ENCODE measurements at regions not wholly inside any gene's neighbourhood (a gene's known extent, or its start where the extent isn't known, plus 50 kb on each side); places are given as distances from the start of the nearest gene placed in this dataset.

GRCh38 chr5:67404256-67405100 is 207.9 kb upstream of the CD180 start:
- intact Hi-C loops (cut with micrococcal nuclease): no loop called here
- Mint-ChIP-seq H3K27me3 (ENCODE audit: low read depth) (peaks cover 4% of the 10 kb centered on the region), H3K27ac (no peak overlapping the region)

GRCh38 chr5:67402526-67402925 is 205.9 kb upstream of the CD180 start:
- DNase-seq (ENCODE audit: low spot score): no peak
- H3K4me3 Mint-ChIP-seq (ENCODE audit: low read depth): no peak overlapping the region
- no peaks in the 10 kb centered on the region for H3K9me3 Mint-ChIP-seq
- H3K27ac Mint-ChIP-seq: no peak overlapping the region
- no peaks in the 10 kb centered on the region for H3K36me3 Mint-ChIP-seq (ENCODE audit: low read depth)
- intact Hi-C loops (cut with micrococcal nuclease): no loop called here
- H3K4me1 Mint-ChIP-seq (ENCODE audit: low read depth): no peaks in the 10 kb centered on the region
- peaks cover 4% of the 10 kb centered on the region for H3K27me3 Mint-ChIP-seq (ENCODE audit: low read depth)

More at GRCh38 chr5:67404256-67405100, 207.9 kb upstream of the CD180 start:
- no peak for DNase-seq (ENCODE audit: low spot score)
- H3K4me1 Mint-ChIP-seq (ENCODE audit: low read depth): no peaks in the 10 kb centered on the region
- H3K4me3 Mint-ChIP-seq (ENCODE audit: low read depth): no peak overlapping the region
- H3K9me3 Mint-ChIP-seq: no peaks in the 10 kb centered on the region
- H3K36me3 Mint-ChIP-seq (ENCODE audit: low read depth): no peaks in the 10 kb centered on the region

GRCh38 chr5:67401172-67401571 is 204.6 kb upstream of the CD180 start:
- no peaks in the 10 kb centered on the region for H3K36me3 Mint-ChIP-seq (ENCODE audit: low read depth)
- intact Hi-C loops (cut with micrococcal nuclease): no loop called here
- no peak overlapping the region for H3K27ac Mint-ChIP-seq
- H3K9me3 Mint-ChIP-seq: no peaks in the 10 kb centered on the region
- H3K4me1 Mint-ChIP-seq (ENCODE audit: low read depth): no peaks in the 10 kb centered on the region
- peaks cover 4% of the 10 kb centered on the region for H3K27me3 Mint-ChIP-seq (ENCODE audit: low read depth)
- no peak for DNase-seq (ENCODE audit: low spot score)
- H3K4me3 Mint-ChIP-seq (ENCODE audit: low read depth): no peak overlapping the region

GRCh38 chr5:67400752-67401151 is 204.2 kb upstream of the CD180 start:
- DNase-seq (ENCODE audit: low spot score): no peak
- Mint-ChIP-seq H3K36me3 (ENCODE audit: low read depth) (no peaks in the 10 kb centered on the region), H3K4me3 (ENCODE audit: low read depth) (no peak overlapping the region), H3K27me3 (ENCODE audit: low read depth) (peaks cover 3% of the 10 kb centered on the region), H3K4me1 (ENCODE audit: low read depth) (no peaks in the 10 kb centered on the region), H3K9me3 (no peaks in the 10 kb centered on the region), H3K27ac (no peak overlapping the region)
- intact Hi-C loops (cut with micrococcal nuclease): no loop called here

- no peak overlapping the region for H3K4me3 Mint-ChIP-seq (ENCODE audit: low read depth)
- H3K36me3 Mint-ChIP-seq (ENCODE audit: low read depth): no peaks in the 10 kb centered on the region
- no peak overlapping the region for H3K27ac Mint-ChIP-seq
- no peaks in the 10 kb centered on the region for H3K27me3 Mint-ChIP-seq (ENCODE audit: low read depth)
- intact Hi-C loops (cut with micrococcal nuclease): no loop called here
- no peaks in the 10 kb centered on the region for H3K9me3 Mint-ChIP-seq
- DNase-seq (ENCODE audit: low spot score): no peak
- H3K4me1 Mint-ChIP-seq (ENCODE audit: low read depth): no peaks in the 10 kb centered on the region
Observed at GRCh38 chr5:67395790-67396418, 199.3 kb upstream of the CD180 start.

GRCh38 chr5:67393211-67393610 is 196.6 kb upstream of the CD180 start:
- no peaks in the 10 kb centered on the region for H3K4me1 Mint-ChIP-seq (ENCODE audit: low read depth)
- H3K36me3 Mint-ChIP-seq (ENCODE audit: low read depth): no peaks in the 10 kb centered on the region
- no peak overlapping the region for H3K4me3 Mint-ChIP-seq (ENCODE audit: low read depth)
- intact Hi-C loops (cut with micrococcal nuclease): no loop called here
- DNase-seq (ENCODE audit: low spot score): no peak
- H3K9me3 Mint-ChIP-seq: no peaks in the 10 kb centered on the region
- no peak overlapping the region for H3K27ac Mint-ChIP-seq
- no peaks in the 10 kb centered on the region for H3K27me3 Mint-ChIP-seq (ENCODE audit: low read depth)

- H3K27ac Mint-ChIP-seq: no peak overlapping the region
- intact Hi-C loops (cut with micrococcal nuclease): no loop called here
Observed at GRCh38 chr5:67390935-67391334, 194.3 kb upstream of the CD180 start.

GRCh38 chr5:67383451-67383850 is 186.9 kb upstream of the CD180 start:
- H3K4me1 Mint-ChIP-seq (ENCODE audit: low read depth): no peaks in the 10 kb centered on the region
- no peaks in the 10 kb centered on the region for H3K9me3 Mint-ChIP-seq
- H3K4me3 Mint-ChIP-seq (ENCODE audit: low read depth): no peak overlapping the region
- intact Hi-C loops (cut with micrococcal nuclease): no loop called here
- H3K36me3 Mint-ChIP-seq (ENCODE audit: low read depth): no peaks in the 10 kb centered on the region
- H3K27me3 Mint-ChIP-seq (ENCODE audit: low read depth): peaks cover 16% of the 10 kb centered on the region
- DNase-seq (ENCODE audit: low spot score): no peak
- no peak overlapping the region for H3K27ac Mint-ChIP-seq

More at GRCh38 chr5:67390935-67391334, 194.3 kb upstream of the CD180 start:
- DNase-seq (ENCODE audit: low spot score): no peak
- Mint-ChIP-seq H3K36me3 (ENCODE audit: low read depth) (no peaks in the 10 kb centered on the region), H3K4me3 (ENCODE audit: low read depth) (no peak overlapping the region), H3K9me3 (no peaks in the 10 kb centered on the region), H3K4me1 (ENCODE audit: low read depth) (no peaks in the 10 kb centered on the region), H3K27me3 (ENCODE audit: low read depth) (peaks cover 3% of the 10 kb centered on the region)

- intact Hi-C loops (cut with micrococcal nuclease): no loop called here
- DNase-seq (ENCODE audit: low spot score): no peak
- no peak overlapping the region for H3K27ac Mint-ChIP-seq
- H3K4me1 Mint-ChIP-seq (ENCODE audit: low read depth): no peaks in the 10 kb centered on the region
- H3K36me3 Mint-ChIP-seq (ENCODE audit: low read depth): no peaks in the 10 kb centered on the region
- no peaks in the 10 kb centered on the region for H3K9me3 Mint-ChIP-seq
- peaks cover 20% of the 10 kb centered on the region for H3K27me3 Mint-ChIP-seq (ENCODE audit: low read depth)
- H3K4me3 Mint-ChIP-seq (ENCODE audit: low read depth): no peak overlapping the region
Observed at GRCh38 chr5:67381236-67381880, 184.8 kb upstream of the CD180 start.

- Mint-ChIP-seq H3K36me3 (ENCODE audit: low read depth) (no peaks in the 10 kb centered on the region), H3K27ac (no peak overlapping the region), H3K27me3 (ENCODE audit: low read depth) (peaks cover 21% of the 10 kb centered on the region), H3K4me1 (ENCODE audit: low read depth) (no peaks in the 10 kb centered on the region), H3K4me3 (ENCODE audit: low read depth) (no peak overlapping the region), H3K9me3 (no peaks in the 10 kb centered on the region)
- no peak for DNase-seq (ENCODE audit: low spot score)
- intact Hi-C loops (cut with micrococcal nuclease): no loop called here
Observed at GRCh38 chr5:67380431-67380830, 183.8 kb upstream of the CD180 start.

- DNase-seq (ENCODE audit: low spot score): no peak
- intact Hi-C loops (cut with micrococcal nuclease): no loop called here
- no peak overlapping the region for H3K4me3 Mint-ChIP-seq (ENCODE audit: low read depth)
- no peak overlapping the region for H3K27ac Mint-ChIP-seq
- no peaks in the 10 kb centered on the region for H3K9me3 Mint-ChIP-seq
- no peaks in the 10 kb centered on the region for H3K36me3 Mint-ChIP-seq (ENCODE audit: low read depth)
- no peaks in the 10 kb centered on the region for H3K4me1 Mint-ChIP-seq (ENCODE audit: low read depth)
- peaks cover 19% of the 10 kb centered on the region for H3K27me3 Mint-ChIP-seq (ENCODE audit: low read depth)
Observed at GRCh38 chr5:67379753-67380152, 183.2 kb upstream of the CD180 start.

GRCh38 chr5:67378256-67378655 is 181.7 kb upstream of the CD180 start:
- H3K4me1 Mint-ChIP-seq (ENCODE audit: low read depth): peaks cover 10% of the 10 kb centered on the region
- no peak overlapping the region for H3K27ac Mint-ChIP-seq
- H3K9me3 Mint-ChIP-seq: no peaks in the 10 kb centered on the region
- no peak for DNase-seq (ENCODE audit: low spot score)
- H3K27me3 Mint-ChIP-seq (ENCODE audit: low read depth): peaks cover 14% of the 10 kb centered on the region
- intact Hi-C loops (cut with micrococcal nuclease): no loop called here
- H3K36me3 Mint-ChIP-seq (ENCODE audit: low read depth): no peaks in the 10 kb centered on the region
- no peak overlapping the region for H3K4me3 Mint-ChIP-seq (ENCODE audit: low read depth)

GRCh38 chr5:67377631-67378030 is 181.0 kb upstream of the CD180 start:
- no peak overlapping the region for H3K4me3 Mint-ChIP-seq (ENCODE audit: low read depth)
- H3K9me3 Mint-ChIP-seq: no peaks in the 10 kb centered on the region
- no peak for DNase-seq (ENCODE audit: low spot score)
- peaks cover 10% of the 10 kb centered on the region for H3K4me1 Mint-ChIP-seq (ENCODE audit: low read depth)
- H3K36me3 Mint-ChIP-seq (ENCODE audit: low read depth): no peaks in the 10 kb centered on the region
- intact Hi-C loops (cut with micrococcal nuclease): no loop called here
- H3K27ac Mint-ChIP-seq: no peak overlapping the region
- H3K27me3 Mint-ChIP-seq (ENCODE audit: low read depth): peaks cover 14% of the 10 kb centered on the region
